Prostate gland (tissue), 2 donors: ENCODE measurements at regions not wholly inside any gene's neighbourhood (a gene's known extent, or its start where the extent isn't known, plus 50 kb on each side); places are given as distances from the start of the nearest gene placed in this dataset.
"Not testable (repeated sequence)": the region's sequence is repeated elsewhere in the genome, so short reads cannot be mapped to it uniquely, and the experiment has no call there.

ENCODE experiments used
- DNase-seq: peaks from one replicate; pipeline ENCODE4 v3.0.0-alpha.2; 2019; ENCODE audit warnings: low spot score
- H3K27ac ChIP-seq, 2 donors: fragments of 200-600 bp; sonication (generic); 2 replicates each; pipeline ENCODE4 v1.5.1; 2017 to 2019
- H3K27me3 ChIP-seq: fragments of 200-600 bp; sonication (generic); replicated peaks from 2 replicates; pipeline ENCODE4 v1.5.1; 2019; ENCODE audit not compliant: insufficient read depth
- H3K36me3 ChIP-seq, 2 donors: fragments of 200-600 bp; sonication (generic); 1 replicate in 1 of 2; 2 replicates in 1 of 2; pipeline versions ENCODE4 v1.5.1 to v1.8.1; 2017 to 2019
- H3K4me1 ChIP-seq: fragments of 200-600 bp; sonication (generic); replicated peaks from 2 replicates; pipeline ENCODE4 v1.5.1; 2019
- H3K4me3 ChIP-seq, 2 donors: fragments of 200-600 bp; sonication (generic); 2 replicates each; pipeline ENCODE4 v1.5.1; 2017 to 2019
- H3K9me3 ChIP-seq: fragments of 200-600 bp; sonication (generic); 2 replicates; pipeline ENCODE4 v1.5.1; 2017
- POLR2A ChIP-seq: fragments of 450-650 bp; IDR thresholded peaks from one replicate; pipeline ENCODE4 v1.6.1; 2016; ENCODE audit warnings: antibody characterized with exemption, mild to moderate bottlenecking
- POLR2AphosphoS5 ChIP-seq: sonication (generic); formaldehyde crosslinking; IDR thresholded peaks from one replicate; pipeline ENCODE4 v1.6.1; 2017; ENCODE audit warnings: antibody characterized with exemption
- WGBS: methylation state at CpG from one replicate; pipeline ENCODE4 v1.1.5; 2018; 5-methylcytosine and 5-hydroxymethylcytosine counted together
- intact Hi-C: fragments of 100-400 bp; cut with DNase I; formaldehyde crosslinking; loops from one replicate; pipeline ENCODE4 v1.14.2; 2022
- TF ChIP-seq, protein P1 (sequence below), 4 experiments: fragments of 200-600 bp in 2 of 4; fragments of 450-650 bp in 2 of 4; sonication (generic) in 2 of 4; IDR thresholded peaks; 1 replicate in 3 of 4; 2 replicates in 1 of 4; pipeline ENCODE4 v1.5.1; 2016 to 2019; ENCODE audit warnings: antibody characterized with exemption in 4 of 4, mild to moderate bottlenecking in 2 of 4, moderate library complexity in 2 of 4

DNA sequence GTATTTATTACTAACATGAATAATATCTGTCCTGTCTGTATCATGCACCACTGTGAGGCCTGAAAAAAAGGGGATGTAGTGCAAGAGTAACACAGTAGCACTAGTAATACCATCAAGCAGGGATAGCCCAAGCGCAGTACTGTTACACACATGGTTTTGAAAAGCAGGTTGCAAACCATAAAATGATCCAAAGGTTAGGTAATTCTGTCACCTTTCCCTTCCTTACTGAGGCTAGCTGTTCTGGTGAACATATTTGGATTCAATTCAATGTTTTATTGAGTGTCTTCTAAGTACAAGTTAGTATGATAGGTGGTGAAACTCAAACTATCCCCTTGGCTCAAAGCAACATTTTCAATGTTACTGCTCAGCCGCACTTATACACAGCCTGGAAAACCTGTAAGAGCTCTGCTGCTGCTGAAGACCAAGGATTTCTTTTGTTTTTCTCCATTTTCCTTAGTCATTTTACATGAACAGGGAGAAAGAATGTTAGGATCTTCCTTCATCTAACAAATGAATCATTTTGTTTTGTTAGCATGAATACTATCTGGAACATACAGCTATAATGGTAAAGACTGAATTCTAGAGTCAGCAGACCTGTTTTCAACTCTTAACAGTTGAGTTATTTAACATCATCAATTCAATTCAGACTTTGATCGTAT is 102.5 kb upstream of the ITPRID2 start:
- 93% methylated on average over 3 of the region's 3 CpGs for WGBS
- TF ChIP-seq POLR2AphosphoS5 (no peak), POLR2A (no peak)
- TF ChIP-seq, protein P1, sequence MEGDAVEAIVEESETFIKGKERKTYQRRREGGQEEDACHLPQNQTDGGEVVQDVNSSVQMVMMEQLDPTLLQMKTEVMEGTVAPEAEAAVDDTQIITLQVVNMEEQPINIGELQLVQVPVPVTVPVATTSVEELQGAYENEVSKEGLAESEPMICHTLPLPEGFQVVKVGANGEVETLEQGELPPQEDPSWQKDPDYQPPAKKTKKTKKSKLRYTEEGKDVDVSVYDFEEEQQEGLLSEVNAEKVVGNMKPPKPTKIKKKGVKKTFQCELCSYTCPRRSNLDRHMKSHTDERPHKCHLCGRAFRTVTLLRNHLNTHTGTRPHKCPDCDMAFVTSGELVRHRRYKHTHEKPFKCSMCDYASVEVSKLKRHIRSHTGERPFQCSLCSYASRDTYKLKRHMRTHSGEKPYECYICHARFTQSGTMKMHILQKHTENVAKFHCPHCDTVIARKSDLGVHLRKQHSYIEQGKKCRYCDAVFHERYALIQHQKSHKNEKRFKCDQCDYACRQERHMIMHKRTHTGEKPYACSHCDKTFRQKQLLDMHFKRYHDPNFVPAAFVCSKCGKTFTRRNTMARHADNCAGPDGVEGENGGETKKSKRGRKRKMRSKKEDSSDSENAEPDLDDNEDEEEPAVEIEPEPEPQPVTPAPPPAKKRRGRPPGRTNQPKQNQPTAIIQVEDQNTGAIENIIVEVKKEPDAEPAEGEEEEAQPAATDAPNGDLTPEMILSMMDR (IDR thresholded peaks at IDR 0.05) = no peak
- no peak for DNase-seq

GRCh38 chr2:181789827-181790448 is 101.6 kb upstream of the ITPRID2 start:
- Histone ChIP-seq H3K27me3 (no peaks in the 10 kb centered on the region), H3K27ac (no peak overlapping the region), H3K4me1 (no peaks in the 10 kb centered on the region), H3K9me3 (no peaks in the 10 kb centered on the region), H3K36me3 (no peaks in the 10 kb centered on the region), H3K4me3 (no peak overlapping the region)
- DNase-seq = no peak
- 97% methylated on average over 4 of the region's 4 CpGs for WGBS
- TF ChIP-seq POLR2A (no peak), POLR2AphosphoS5 (no peak)
- TF ChIP-seq, protein P1 (IDR thresholded peaks at IDR 0.05) = no peak
- intact Hi-C loops = no loop called here

More for the DNA sequence above, 102.5 kb upstream of the ITPRID2 start:
- no peaks in the 10 kb centered on the region for H3K9me3 ChIP-seq
- no peaks in the 10 kb centered on the region for H3K36me3 ChIP-seq
- no peaks in the 10 kb centered on the region for H3K4me1 ChIP-seq
- H3K4me3 ChIP-seq = no peak overlapping the region
- H3K27ac ChIP-seq = no peak overlapping the region
- intact Hi-C loops = no loop called here
- H3K27me3 ChIP-seq = no peaks in the 10 kb centered on the region

- no peaks in the 10 kb centered on the region for H3K9me3 ChIP-seq
- TF ChIP-seq POLR2A (no peak), POLR2AphosphoS5 (no peak)
- TF ChIP-seq, protein P1 (IDR thresholded peaks at IDR 0.05) = no peak
- H3K36me3 ChIP-seq = no peaks in the 10 kb centered on the region
- no peaks in the 10 kb centered on the region for H3K27me3 ChIP-seq
- no peak overlapping the region for H3K27ac ChIP-seq
- intact Hi-C loops = no loop called here
- H3K4me3 ChIP-seq = no peak overlapping the region
- WGBS = 59% methylated on average over 10 of the region's 10 CpGs
- DNase-seq = no peak
- no peaks in the 10 kb centered on the region for H3K4me1 ChIP-seq
Measured at GRCh38 chr2:181790716-181791649, 100.5 kb upstream of the ITPRID2 start.

DNA sequence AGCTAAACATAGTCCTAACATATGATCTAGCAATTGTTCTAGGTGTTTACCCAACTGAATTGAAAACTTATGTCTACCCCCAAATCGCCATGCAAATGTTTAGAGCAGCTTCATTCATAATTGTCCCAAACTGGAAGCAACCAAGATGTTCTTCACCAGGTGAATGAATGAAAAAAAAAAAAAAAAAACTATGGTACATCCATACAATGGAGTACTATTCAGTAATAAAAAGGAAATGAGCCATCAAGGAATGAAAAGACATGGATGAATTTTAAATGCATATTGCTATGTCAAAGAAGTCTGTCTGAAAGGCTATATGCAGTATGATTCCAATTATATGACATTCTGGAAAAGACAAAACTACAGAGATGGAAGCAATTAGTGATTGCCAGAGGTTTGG is 98.6 kb upstream of the ITPRID2 start:
- no peaks in the 10 kb centered on the region for H3K4me1 ChIP-seq
- H3K4me3 ChIP-seq = no peak overlapping the region
- no peaks in the 10 kb centered on the region for H3K9me3 ChIP-seq
- no peaks in the 10 kb centered on the region for H3K27me3 ChIP-seq
- 89% methylated on average over 1 of the region's 1 CpG for WGBS
- H3K27ac ChIP-seq = no peak overlapping the region
- intact Hi-C loops = no loop called here
- H3K36me3 ChIP-seq = no peaks in the 10 kb centered on the region
- DNase-seq = no peak
- TF ChIP-seq POLR2AphosphoS5 (no peak), POLR2A (no peak)

DNA sequence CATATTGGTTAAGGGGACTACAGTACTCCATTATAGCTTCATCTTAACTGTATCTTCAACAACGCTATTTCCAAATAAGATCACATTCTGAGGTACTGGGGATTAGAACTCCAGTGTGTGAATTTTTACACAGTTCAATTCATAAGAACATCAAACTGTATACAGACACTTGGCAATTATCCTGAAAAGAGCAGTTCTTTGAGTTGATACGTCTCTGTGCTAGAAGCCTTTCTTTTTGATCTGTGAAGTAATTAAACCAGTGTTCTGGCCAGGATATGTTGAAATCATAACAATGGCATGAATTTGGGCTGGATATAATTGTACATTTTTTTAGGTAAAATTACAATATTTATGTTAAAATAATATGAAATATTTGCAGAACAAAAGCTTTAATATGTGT is 93.5 kb upstream of the ITPRID2 start:
- WGBS = 74% methylated on average over 2 of the region's 2 CpGs
- no peaks in the 10 kb centered on the region for H3K4me1 ChIP-seq

DNA sequence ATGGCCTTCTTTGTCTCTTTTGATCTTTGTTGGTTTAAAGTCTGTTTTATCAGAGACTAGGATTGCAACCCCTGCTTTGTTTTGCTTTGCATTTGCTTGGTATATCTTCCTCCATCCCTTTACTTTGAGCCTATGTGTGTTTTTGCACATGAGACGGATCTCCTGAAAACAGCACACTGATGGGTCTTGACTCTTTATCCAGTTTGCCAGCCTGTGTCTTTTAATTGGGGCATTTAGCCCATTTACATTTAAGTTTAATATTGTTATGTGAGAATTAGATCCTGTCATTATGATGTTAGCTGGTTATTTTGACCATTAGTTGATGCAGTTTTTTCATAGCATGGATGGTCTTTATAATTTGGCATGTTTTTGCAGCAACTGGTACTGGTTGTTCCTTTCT is 89.2 kb upstream of the ITPRID2 start:
- intact Hi-C loops, DNase-seq, H3K4me3 ChIP-seq, H3K27me3 ChIP-seq, H3K36me3 ChIP-seq, H3K27ac ChIP-seq, H3K9me3 ChIP-seq, H3K4me1 ChIP-seq: not testable (repeated sequence)
- 100% methylated on average over 1 of the region's 1 CpG for WGBS

More for the DNA sequence above, 93.5 kb upstream of the ITPRID2 start:
- intact Hi-C loops = no loop called here
- TF ChIP-seq POLR2AphosphoS5 (no peak), POLR2A (no peak)
- TF ChIP-seq, protein P1 (IDR thresholded peaks at IDR 0.05) = no peak
- Histone ChIP-seq H3K4me3 (no peak overlapping the region), H3K9me3 (no peaks in the 10 kb centered on the region), H3K27me3 (no peaks in the 10 kb centered on the region), H3K27ac (no peak overlapping the region), H3K36me3 (no peaks in the 10 kb centered on the region)
- no peak for DNase-seq

DNA sequence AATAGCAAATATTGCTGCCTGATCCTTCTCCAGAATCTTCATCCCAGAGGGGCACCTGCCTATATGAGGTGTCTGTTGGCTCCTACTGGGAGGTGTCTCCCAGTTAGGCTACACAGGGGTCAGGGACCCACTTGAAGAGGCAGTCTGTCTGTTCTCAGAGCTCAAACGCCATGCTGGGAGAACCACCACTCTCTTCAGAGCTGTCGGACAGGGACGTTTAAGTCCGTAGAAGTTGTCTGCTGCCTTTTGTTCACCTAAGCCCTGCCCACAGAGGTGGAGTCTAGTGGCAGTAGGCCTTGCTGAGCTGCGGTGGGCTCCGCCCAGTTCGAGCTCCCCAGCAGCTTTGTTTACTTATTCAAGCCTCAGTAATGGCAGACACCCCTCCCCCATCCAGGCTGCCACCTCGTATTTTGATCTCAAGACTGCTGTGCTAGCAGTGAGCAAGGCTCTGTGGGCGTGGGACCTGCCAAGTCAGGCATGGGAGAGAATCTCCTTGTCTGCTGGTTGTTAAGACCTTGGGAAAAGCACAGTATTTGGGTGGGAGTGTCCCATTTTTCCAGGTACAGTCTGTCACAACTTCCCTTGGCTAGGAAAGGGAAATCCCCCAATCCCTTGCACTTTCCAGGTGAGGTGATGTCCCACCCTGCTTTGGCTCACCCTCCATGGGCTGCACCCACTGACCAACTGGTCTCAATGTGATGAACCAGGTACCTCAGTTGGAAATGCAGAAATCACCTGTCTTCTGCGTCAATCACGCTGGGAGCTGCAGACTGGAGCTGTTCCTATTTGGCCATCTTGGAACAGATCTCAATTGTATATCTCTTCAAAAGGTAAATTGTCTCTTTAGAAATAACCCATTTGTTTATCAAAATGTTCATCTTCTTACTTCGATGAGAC is 87.4 kb upstream of the ITPRID2 start:
- DNase-seq, intact Hi-C loops, H3K9me3 ChIP-seq, H3K36me3 ChIP-seq, H3K4me1 ChIP-seq, H3K27ac ChIP-seq, H3K27me3 ChIP-seq, H3K4me3 ChIP-seq: not testable (repeated sequence)
- 82% methylated on average over 12 of the region's 12 CpGs for whole genome bisulfite sequencing
